SK-N-SH treated with all-trans-retinoic acid at 6 μM for 48 hours (cell line): ENCODE measurements at regions not wholly inside any gene's neighbourhood (a gene's known extent, or its start where the extent isn't known, plus 50 kb on each side); places are given as distances from the start of the nearest gene placed in this dataset.

Source experiments
- ATAC-seq: fragments of 200-7000 bp; cut with Tn5 transposase; 3 replicates; pipeline ENCODE4 v1.9.1; 2020; ENCODE audit warnings: mild to moderate bottlenecking, moderate library complexity
- ARNTL ChIP-seq: fragments of 450-650 bp; formaldehyde crosslinking; IDR thresholded peaks from 2 replicates; pipeline ENCODE4 v1.5.0; 2020; ENCODE audit warnings: low read depth, mild to moderate bottlenecking, moderate library complexity, borderline replicate concordance
- BACH2 ChIP-seq: fragments of 250-450 bp; sonication (Bioruptor Pico); IDR thresholded peaks from 2 replicates; pipeline ENCODE4 v1.9.0; 2021; ENCODE audit warnings: mild to moderate bottlenecking, borderline replicate concordance
- CSDC2 ChIP-seq: fragments of 250-450 bp; sonication (Bioruptor Pico); IDR thresholded peaks from 2 replicates; pipeline ENCODE4 v1.5.0; 2020; ENCODE audit warnings: mild to moderate bottlenecking, moderate library complexity
- ESRRG ChIP-seq: fragments of 250-450 bp; sonication (Bioruptor Pico); IDR thresholded peaks from 2 replicates; pipeline ENCODE4 v1.6.1; 2021; ENCODE audit warnings: mild to moderate bottlenecking
- GLIS3 ChIP-seq: fragments of 250-450 bp; sonication (Bioruptor Pico); IDR thresholded peaks from 2 replicates; pipeline ENCODE4 v1.5.0; 2020; ENCODE audit warnings: mild to moderate bottlenecking, moderate library complexity
- ISL1 ChIP-seq: fragments of 250-450 bp; sonication (Bioruptor Pico); IDR thresholded peaks from 2 replicates; pipeline ENCODE4 v2.1.2; 2022; ENCODE audit warnings: mild to moderate bottlenecking, moderate library complexity
- OSR1 ChIP-seq: fragments of 250-450 bp; sonication (Bioruptor Pico); IDR thresholded peaks from 2 replicates; pipeline ENCODE4 v1.8.0; 2022; ENCODE audit warnings: moderate library complexity, mild to moderate bottlenecking, inconsistent platforms
- TCF4 ChIP-seq: fragments of 250-450 bp; sonication (Bioruptor Pico); IDR thresholded peaks from 2 replicates; pipeline ENCODE4 v1.8.0; 2021; ENCODE audit warnings: mild to moderate bottlenecking, moderate library complexity, borderline replicate concordance
- TOX ChIP-seq: fragments of 250-450 bp; sonication (Bioruptor Pico); IDR thresholded peaks from 2 replicates; pipeline ENCODE4 v1.8.0; 2021; ENCODE audit warnings: mild to moderate bottlenecking, moderate library complexity, borderline replicate concordance
- ZC3H10 ChIP-seq: fragments of 250-450 bp; sonication (Bioruptor Pico); IDR thresholded peaks from 2 replicates; pipeline ENCODE4 v1.5.1; 2021; ENCODE audit warnings: mild to moderate bottlenecking, moderate library complexity
- ZFP3 ChIP-seq: fragments of 250-450 bp; sonication (Bioruptor Pico); IDR thresholded peaks from 2 replicates; pipeline ENCODE4 v1.5.0; 2020; ENCODE audit warnings: mild to moderate bottlenecking, moderate library complexity
- ZFP30 ChIP-seq: fragments of 450-650 bp; formaldehyde crosslinking; IDR thresholded peaks from 2 replicates; pipeline ENCODE4 v1.5.0; 2022; ENCODE audit warnings: mild to moderate bottlenecking, moderate library complexity
- ZNF70 ChIP-seq: fragments of 450-650 bp; formaldehyde crosslinking; IDR thresholded peaks from 2 replicates; pipeline ENCODE4 v1.5.0; 2020; ENCODE audit warnings: mild to moderate bottlenecking, moderate library complexity
- TF ChIP-seq, protein P1 (sequence below): fragments of 250-450 bp; sonication (Bioruptor Pico); IDR thresholded peaks from 2 replicates; pipeline ENCODE4 v1.5.1; 2021; ENCODE audit warnings: mild to moderate bottlenecking, moderate library complexity
- TF ChIP-seq, protein P2 (sequence below): fragments of 250-450 bp; sonication (Bioruptor Pico); IDR thresholded peaks from 2 replicates; pipeline ENCODE4 v1.5.0; 2020; ENCODE audit warnings: mild to moderate bottlenecking, moderate library complexity
- TF ChIP-seq, protein P3 (sequence below): fragments of 250-450 bp; sonication (Bioruptor Pico); IDR thresholded peaks from 2 replicates; pipeline ENCODE4 v1.8.0; 2021; ENCODE audit warnings: low read depth, mild to moderate bottlenecking, moderate library complexity, borderline replicate concordance
- TF ChIP-seq, protein P4 (sequence below): fragments of 250-450 bp; sonication (Bioruptor Pico); IDR thresholded peaks from 2 replicates; pipeline ENCODE4 v1.8.0; 2020; ENCODE audit warnings: mild to moderate bottlenecking, moderate library complexity, borderline replicate concordance

DNA sequence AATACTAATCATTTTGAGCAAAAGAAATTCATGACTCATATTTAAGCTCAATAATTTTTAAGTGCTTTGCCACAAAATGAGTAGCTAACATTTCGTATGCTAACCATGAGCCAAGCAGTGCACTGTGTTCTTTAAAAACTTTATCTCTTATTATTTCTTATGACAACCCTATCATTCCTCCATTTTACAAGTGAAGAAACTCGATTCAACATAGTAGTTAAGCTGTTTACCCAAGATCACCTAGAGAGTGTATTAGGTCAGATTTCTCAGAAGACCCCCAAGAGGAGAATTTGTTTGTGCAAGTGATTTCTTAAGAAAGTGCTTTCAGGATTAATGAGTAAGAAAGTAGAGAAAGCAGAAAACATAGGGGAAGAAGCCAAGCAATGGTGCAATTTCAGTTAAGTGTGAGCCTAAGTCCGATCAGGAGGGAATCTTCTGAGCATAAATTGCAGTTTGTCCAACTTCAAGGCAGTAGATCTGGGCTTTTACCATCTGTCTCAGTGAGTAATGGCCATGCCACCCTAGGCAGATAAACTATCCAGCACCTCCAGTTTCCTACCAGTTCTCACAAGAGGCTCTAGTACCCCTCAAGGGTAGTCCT is 202.7 kb downstream of the SCG2 start:
- TF ChIP-seq ZC3H10, result no peak
- TF ChIP-seq BACH2 (CRISPR knock-in tag), result no peak
- no peak for TF ChIP-seq ZFP3 (CRISPR knock-in tag)
- no peak for TF ChIP-seq ARNTL (CRISPR knock-in tag)
- TF ChIP-seq, protein P1, sequence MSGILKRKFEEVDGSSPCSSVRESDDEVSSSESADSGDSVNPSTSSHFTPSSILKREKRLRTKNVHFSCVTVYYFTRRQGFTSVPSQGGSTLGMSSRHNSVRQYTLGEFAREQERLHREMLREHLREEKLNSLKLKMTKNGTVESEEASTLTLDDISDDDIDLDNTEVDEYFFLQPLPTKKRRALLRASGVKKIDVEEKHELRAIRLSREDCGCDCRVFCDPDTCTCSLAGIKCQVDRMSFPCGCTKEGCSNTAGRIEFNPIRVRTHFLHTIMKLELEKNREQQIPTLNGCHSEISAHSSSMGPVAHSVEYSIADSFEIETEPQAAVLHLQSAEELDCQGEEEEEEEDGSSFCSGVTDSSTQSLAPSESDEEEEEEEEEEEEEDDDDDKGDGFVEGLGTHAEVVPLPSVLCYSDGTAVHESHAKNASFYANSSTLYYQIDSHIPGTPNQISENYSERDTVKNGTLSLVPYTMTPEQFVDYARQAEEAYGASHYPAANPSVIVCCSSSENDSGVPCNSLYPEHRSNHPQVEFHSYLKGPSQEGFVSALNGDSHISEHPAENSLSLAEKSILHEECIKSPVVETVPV (CRISPR knock-in tag), result no peak
- TF ChIP-seq, protein P2, sequence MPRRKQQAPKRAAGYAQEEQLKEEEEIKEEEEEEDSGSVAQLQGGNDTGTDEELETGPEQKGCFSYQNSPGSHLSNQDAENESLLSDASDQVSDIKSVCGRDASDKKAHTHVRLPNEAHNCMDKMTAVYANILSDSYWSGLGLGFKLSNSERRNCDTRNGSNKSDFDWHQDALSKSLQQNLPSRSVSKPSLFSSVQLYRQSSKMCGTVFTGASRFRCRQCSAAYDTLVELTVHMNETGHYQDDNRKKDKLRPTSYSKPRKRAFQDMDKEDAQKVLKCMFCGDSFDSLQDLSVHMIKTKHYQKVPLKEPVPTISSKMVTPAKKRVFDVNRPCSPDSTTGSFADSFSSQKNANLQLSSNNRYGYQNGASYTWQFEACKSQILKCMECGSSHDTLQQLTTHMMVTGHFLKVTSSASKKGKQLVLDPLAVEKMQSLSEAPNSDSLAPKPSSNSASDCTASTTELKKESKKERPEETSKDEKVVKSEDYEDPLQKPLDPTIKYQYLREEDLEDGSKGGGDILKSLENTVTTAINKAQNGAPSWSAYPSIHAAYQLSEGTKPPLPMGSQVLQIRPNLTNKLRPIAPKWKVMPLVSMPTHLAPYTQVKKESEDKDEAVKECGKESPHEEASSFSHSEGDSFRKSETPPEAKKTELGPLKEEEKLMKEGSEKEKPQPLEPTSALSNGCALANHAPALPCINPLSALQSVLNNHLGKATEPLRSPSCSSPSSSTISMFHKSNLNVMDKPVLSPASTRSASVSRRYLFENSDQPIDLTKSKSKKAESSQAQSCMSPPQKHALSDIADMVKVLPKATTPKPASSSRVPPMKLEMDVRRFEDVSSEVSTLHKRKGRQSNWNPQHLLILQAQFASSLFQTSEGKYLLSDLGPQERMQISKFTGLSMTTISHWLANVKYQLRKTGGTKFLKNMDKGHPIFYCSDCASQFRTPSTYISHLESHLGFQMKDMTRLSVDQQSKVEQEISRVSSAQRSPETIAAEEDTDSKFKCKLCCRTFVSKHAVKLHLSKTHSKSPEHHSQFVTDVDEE (CRISPR knock-in tag), result no peak
- TF ChIP-seq, all 23 proteins: peak for 0
- no peak for ATAC-seq

DNA sequence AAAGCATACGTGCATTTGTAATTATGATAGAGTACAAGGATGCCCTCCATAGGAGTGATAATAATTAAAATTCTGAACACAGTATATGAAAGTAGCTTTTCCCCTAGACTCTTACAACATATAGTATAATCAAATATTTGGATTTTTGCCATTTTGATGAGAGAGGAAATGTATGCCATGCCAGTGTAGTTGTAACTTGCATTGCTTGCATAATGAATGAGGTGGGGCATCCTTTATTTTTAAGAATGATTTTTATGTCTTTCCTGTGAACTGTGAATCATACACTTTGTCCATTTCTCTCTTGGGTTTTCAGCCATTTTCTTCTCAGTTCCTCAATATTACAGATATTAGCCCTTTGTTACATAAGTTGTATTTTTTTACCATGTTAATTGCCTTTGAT is 197.5 kb downstream of the SCG2 start:
- ATAC-seq, result no peak
- TF ChIP-seq ESRRG (CRISPR knock-in tag) (no peak), ZC3H10 (no peak), ZFP3 (CRISPR knock-in tag) (no peak)
- TF ChIP-seq, protein P3, sequence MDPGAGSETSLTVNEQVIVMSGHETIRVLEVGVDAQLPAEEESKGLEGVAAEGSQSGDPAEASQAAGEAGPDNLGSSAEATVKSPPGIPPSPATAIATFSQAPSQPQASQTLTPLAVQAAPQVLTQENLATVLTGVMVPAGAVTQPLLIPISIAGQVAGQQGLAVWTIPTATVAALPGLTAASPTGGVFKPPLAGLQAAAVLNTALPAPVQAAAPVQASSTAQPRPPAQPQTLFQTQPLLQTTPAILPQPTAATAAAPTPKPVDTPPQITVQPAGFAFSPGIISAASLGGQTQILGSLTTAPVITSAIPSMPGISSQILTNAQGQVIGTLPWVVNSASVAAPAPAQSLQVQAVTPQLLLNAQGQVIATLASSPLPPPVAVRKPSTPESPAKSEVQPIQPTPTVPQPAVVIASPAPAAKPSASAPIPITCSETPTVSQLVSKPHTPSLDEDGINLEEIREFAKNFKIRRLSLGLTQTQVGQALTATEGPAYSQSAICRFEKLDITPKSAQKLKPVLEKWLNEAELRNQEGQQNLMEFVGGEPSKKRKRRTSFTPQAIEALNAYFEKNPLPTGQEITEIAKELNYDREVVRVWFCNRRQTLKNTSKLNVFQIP (CRISPR knock-in tag), result no peak
- TF ChIP-seq, protein P1 (CRISPR knock-in tag), result no peak
- TF ChIP-seq, protein P4, sequence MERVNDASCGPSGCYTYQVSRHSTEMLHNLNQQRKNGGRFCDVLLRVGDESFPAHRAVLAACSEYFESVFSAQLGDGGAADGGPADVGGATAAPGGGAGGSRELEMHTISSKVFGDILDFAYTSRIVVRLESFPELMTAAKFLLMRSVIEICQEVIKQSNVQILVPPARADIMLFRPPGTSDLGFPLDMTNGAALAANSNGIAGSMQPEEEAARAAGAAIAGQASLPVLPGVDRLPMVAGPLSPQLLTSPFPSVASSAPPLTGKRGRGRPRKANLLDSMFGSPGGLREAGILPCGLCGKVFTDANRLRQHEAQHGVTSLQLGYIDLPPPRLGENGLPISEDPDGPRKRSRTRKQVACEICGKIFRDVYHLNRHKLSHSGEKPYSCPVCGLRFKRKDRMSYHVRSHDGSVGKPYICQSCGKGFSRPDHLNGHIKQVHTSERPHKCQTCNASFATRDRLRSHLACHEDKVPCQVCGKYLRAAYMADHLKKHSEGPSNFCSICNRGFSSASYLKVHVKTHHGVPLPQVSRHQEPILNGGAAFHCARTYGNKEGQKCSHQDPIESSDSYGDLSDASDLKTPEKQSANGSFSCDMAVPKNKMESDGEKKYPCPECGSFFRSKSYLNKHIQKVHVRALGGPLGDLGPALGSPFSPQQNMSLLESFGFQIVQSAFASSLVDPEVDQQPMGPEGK, result no peak

DNA sequence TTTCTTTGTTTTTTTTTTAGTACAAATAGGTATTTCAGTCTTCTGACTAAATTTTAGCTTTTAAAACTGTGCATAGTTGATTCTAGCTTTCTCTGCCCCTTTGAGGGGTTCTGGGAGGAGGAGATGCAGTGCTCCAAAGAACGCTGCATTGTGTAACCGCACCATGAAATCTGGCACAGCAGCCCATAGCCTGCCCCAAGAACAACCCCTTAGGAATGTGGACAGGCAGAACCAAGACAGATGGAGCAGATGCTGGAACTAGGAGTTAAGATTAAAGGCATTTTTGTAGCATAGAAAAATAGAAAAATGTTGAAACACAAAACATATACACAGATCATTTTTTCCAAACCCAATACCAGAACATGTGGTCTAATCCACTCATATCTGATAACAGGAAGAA is 187.5 kb downstream of the SCG2 start:
- no peak for ATAC-seq
- no peak for TF ChIP-seq ZNF70 (CRISPR knock-in tag)
- no peak for TF ChIP-seq ZFP3 (CRISPR knock-in tag)
- TF ChIP-seq ISL1 (CRISPR knock-in tag), result no peak
- TF ChIP-seq, protein P2 (CRISPR knock-in tag), result no peak
- no peak for TF ChIP-seq CSDC2 (CRISPR knock-in tag)

DNA sequence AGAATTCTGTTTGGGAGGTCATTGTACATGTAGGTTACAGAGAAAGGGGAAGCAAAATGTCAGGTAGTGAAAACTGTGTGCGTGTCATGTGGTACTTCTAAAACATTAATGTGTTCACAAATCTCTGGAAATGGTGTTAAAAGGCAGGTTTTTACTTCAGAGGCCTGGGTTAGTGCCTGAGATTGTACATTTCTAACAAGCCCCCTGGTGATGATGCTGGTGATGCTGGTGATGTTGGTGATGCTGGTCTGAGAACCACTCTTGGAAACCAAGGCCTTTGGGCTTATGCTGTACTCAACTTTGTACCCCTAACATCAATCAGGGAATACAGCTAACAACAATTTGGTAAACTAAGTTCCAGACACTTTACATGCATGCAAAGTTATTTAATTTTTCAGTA is 187.1 kb downstream of the SCG2 start:
- no peak for ATAC-seq
- TF ChIP-seq CSDC2 (CRISPR knock-in tag) (no peak), ESRRG (CRISPR knock-in tag) (no peak), GLIS3 (CRISPR knock-in tag) (no peak), ISL1 (CRISPR knock-in tag) (no peak), ARNTL (CRISPR knock-in tag) (no peak), ZFP30 (no peak), TCF4 (CRISPR knock-in tag) (no peak), OSR1 (CRISPR knock-in tag) (no peak), BACH2 (CRISPR knock-in tag) (no peak), ZC3H10 (no peak), TOX (CRISPR knock-in tag) (no peak)
- TF ChIP-seq, protein P3 (CRISPR knock-in tag), result no peak
- TF ChIP-seq, protein P4, result no peak
